Neural cell (in vitro differentiated cells): ENCODE measurements at regions not wholly inside any gene's neighbourhood (a gene's known extent, or its start where the extent isn't known, plus 50 kb on each side); places are given as distances from the start of the nearest gene placed in this dataset.

Source experiments
- EP300 ChIP-seq: fragments of 450-650 bp; conservative IDR thresholded peaks from 2 replicates; pipeline ENCODE4 v1.6.1; 2014; ENCODE audit warnings: antibody characterized with exemption, mild to moderate bottlenecking, moderate library complexity; ENCODE audit not compliant: poor library complexity, severe bottlenecking
- POLR2AphosphoS5 ChIP-seq: IDR thresholded peaks from 2 replicates; pipeline ENCODE4 v1.6.1; 2012
- TAF1 ChIP-seq: IDR thresholded peaks from 2 replicates; pipeline ENCODE4 v1.6.1; 2012; ENCODE audit warnings: low read depth
- TF ChIP-seq, protein P1 (sequence below): fragments of 450-650 bp; IDR thresholded peaks from 2 replicates; pipeline ENCODE4 v1.5.1; 2014; ENCODE audit warnings: antibody characterized with exemption, mild to moderate bottlenecking, moderate library complexity; ENCODE audit not compliant: poor library complexity, severe bottlenecking

DNA sequence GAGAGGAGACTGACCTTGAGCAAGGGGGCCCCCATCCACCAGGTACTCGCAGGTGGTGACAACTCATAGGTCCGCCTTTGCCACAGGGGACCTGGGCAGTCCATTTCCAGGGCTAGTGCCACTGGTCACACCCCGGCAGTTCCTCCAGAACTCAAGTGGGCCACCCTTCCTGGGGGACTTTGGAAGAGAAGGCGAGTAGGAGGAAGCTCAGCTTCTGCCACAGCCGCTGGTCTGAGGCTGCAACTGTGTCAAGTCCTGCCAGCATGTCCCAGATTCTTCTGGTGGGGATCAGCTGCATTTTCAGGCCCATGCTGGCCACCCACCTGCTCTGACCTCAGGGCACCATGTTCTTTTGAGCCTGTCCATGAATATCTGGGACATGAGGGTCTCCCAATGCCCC is 423.9 kb upstream of the MYT1L start:
- TF ChIP-seq TAF1 (no peak), EP300 (no peak), POLR2AphosphoS5 (no peak)
- TF ChIP-seq, protein P1, sequence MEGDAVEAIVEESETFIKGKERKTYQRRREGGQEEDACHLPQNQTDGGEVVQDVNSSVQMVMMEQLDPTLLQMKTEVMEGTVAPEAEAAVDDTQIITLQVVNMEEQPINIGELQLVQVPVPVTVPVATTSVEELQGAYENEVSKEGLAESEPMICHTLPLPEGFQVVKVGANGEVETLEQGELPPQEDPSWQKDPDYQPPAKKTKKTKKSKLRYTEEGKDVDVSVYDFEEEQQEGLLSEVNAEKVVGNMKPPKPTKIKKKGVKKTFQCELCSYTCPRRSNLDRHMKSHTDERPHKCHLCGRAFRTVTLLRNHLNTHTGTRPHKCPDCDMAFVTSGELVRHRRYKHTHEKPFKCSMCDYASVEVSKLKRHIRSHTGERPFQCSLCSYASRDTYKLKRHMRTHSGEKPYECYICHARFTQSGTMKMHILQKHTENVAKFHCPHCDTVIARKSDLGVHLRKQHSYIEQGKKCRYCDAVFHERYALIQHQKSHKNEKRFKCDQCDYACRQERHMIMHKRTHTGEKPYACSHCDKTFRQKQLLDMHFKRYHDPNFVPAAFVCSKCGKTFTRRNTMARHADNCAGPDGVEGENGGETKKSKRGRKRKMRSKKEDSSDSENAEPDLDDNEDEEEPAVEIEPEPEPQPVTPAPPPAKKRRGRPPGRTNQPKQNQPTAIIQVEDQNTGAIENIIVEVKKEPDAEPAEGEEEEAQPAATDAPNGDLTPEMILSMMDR: no peak
